WI38 (cell line): ENCODE measurements at regions not wholly inside any gene's neighbourhood (a gene's known extent, or its start where the extent isn't known, plus 50 kb on each side); places are given as distances from the start of the nearest gene placed in this dataset.

Experiments used
- H3K4me3 ChIP-seq: 2 replicates; pipeline ENCODE4 v1.5.1; 2011; ENCODE audit warnings: low read depth, mild to moderate bottlenecking, control low read depth, low read length
- TF ChIP-seq, protein P1 (sequence below): IDR thresholded peaks from 2 replicates; pipeline ENCODE4 v1.5.1; 2012; ENCODE audit warnings: low read depth, mild to moderate bottlenecking, control low read depth, low read length

- TF ChIP-seq, protein P1, sequence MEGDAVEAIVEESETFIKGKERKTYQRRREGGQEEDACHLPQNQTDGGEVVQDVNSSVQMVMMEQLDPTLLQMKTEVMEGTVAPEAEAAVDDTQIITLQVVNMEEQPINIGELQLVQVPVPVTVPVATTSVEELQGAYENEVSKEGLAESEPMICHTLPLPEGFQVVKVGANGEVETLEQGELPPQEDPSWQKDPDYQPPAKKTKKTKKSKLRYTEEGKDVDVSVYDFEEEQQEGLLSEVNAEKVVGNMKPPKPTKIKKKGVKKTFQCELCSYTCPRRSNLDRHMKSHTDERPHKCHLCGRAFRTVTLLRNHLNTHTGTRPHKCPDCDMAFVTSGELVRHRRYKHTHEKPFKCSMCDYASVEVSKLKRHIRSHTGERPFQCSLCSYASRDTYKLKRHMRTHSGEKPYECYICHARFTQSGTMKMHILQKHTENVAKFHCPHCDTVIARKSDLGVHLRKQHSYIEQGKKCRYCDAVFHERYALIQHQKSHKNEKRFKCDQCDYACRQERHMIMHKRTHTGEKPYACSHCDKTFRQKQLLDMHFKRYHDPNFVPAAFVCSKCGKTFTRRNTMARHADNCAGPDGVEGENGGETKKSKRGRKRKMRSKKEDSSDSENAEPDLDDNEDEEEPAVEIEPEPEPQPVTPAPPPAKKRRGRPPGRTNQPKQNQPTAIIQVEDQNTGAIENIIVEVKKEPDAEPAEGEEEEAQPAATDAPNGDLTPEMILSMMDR: no peak
- no peak overlapping the region for H3K4me3 ChIP-seq
Observed at GRCh38 chr12:93297032-93297431, 80.7 kb upstream of the NUDT4 start.

GRCh38 chr12:93297536-93297935 is 80.2 kb upstream of the NUDT4 start:
- no peak overlapping the region for H3K4me3 ChIP-seq
- TF ChIP-seq, protein P1: no peak

- TF ChIP-seq, protein P1: no peak
- H3K4me3 ChIP-seq: no peak overlapping the region
Observed at GRCh38 chr12:93299262-93299846, 78.4 kb upstream of the NUDT4 start.

DNA sequence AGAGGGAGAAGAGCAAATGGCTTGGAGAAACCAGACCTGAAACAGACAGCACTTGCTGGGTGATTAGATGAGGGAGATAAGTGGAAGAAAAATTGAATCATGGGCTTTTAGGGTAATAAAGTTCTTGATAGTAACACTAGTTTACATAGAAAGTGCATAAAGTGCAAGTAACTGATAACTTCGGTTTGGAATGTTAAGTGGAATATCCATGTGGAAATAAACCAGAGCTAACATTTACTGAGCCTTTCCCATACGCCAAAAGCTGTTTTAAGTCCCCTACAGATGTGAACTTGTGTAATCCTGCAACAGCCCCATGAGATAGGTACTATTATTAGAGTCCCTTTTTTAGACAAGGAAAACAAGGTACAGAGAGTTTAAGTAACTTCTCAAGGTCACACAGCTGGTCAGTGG is 77.1 kb upstream of the NUDT4 start:
- TF ChIP-seq, protein P1: no peak
- H3K4me3 ChIP-seq: no peak overlapping the region

DNA sequence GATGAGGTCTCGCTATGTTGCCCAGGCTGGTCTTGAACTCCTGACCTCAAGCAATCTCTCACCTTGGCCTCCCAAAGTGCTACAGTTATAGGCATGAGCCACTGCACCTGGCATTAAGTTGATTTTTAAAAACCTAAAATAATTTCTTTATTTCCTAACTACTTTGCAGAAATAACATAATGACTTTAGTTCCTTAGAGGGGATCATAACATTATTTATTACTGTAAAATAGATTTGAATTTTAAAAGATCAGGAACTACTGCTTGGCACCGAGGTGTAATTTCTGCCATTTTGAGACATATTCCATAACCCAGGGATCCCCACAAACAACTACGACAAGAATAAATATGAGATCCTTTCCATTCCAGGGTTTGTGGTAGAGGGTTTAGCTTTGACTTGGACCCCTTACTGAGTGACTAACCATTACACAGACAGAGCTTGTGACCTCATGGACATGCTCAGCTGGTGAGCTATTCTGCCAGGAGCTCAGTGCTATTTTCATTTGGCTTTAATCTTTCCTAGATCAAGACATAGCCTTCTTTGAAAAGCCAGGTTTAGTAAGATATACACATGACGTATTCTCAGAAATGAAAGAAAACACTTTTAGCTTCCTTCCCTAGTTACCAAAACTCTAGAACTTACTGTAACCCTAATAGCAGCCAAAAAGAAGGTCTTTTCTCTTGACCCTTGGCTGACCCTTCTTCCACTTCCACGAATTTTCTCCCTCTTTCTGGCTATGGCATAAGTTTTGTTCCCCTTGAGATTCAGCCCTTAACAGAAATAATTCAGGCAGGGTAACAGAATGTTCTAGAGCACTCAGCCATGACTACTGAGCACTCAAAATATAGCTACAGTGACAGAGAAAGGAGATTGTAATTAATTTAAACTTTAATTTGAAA is 75.1 kb upstream of the NUDT4 start:
- TF ChIP-seq, protein P1: no peak
- H3K4me3 ChIP-seq: no peak overlapping the region

GRCh38 chr12:93306636-93307035 is 71.1 kb upstream of the NUDT4 start:
- TF ChIP-seq, protein P1: no peak
- no peak overlapping the region for H3K4me3 ChIP-seq

- TF ChIP-seq, protein P1: no peak
- no peak overlapping the region for H3K4me3 ChIP-seq
Observed at GRCh38 chr12:93308281-93308680, 69.4 kb upstream of the NUDT4 start.
